ENCODE measurements at regions not wholly inside any gene's neighbourhood (a gene's known extent, or its start where the extent isn't known, plus 50 kb on each side); places are given as distances from the start of the nearest gene placed in this dataset.
A peak's percentile ranks its signal among the peaks of the same experiment; 100 is the strongest.

GRCh38 chr18:55875371-55875901 is 287.4 kb upstream of the TCF4 start:
- Histone ChIP-seq H3K79me2 (ENCODE audit: insufficient read depth, low read length) (no peaks in the 10 kb centered on the region), H3K9ac (ENCODE audit: low read length) (no peak overlapping the region), H4K20me1 (ENCODE audit: insufficient read depth, low read length) (no peaks in the 10 kb centered on the region), H3K4me2 (ENCODE audit: low read length) (no peak overlapping the region), H3K27ac (ENCODE audit: low read depth, low read length) (no peak overlapping the region), H3K4me3 (ENCODE audit: insufficient read depth, low read depth, low read length) (no peak overlapping the region), H3K36me3 (ENCODE audit: insufficient read depth, low read length) (no peaks in the 10 kb centered on the region), H3K4me1 (ENCODE audit: insufficient read depth, low read length) (no peaks in the 10 kb centered on the region), H2AFZ (ENCODE audit: low read depth, low read length) (no peak overlapping the region), H3K9me3 (ENCODE audit: insufficient read depth, low read depth, low read length) (no peaks in the 10 kb centered on the region), H3K27me3 (ENCODE audit: insufficient read depth, low read length) (no peaks in the 10 kb centered on the region)
- DNase-seq (ENCODE audit: low read depth) (no peak), FAIRE-seq (no peak)
- no peaks in the 10 kb centered on the region for H3K9me3 Mint-ChIP-seq (ENCODE audit: unreplicated experiment)
- no peaks in the 10 kb centered on the region for H3K36me3 Mint-ChIP-seq (ENCODE audit: low read depth, unreplicated experiment)
- no peak overlapping the region for H3K4me3 Mint-ChIP-seq (ENCODE audit: unreplicated experiment)
- H3K27ac Mint-ChIP-seq (ENCODE audit: unreplicated experiment), result peak overlapping the region; percentile 66
- TF ChIP-seq EZH2 (IDR thresholded peaks at IDR 0.05; ENCODE audit: insufficient read depth, low read length) (no peak), CTCF (IDR thresholded peaks at IDR 0.05; ENCODE audit: insufficient read depth, low read depth, low read length) (no peak)
- no peaks in the 10 kb centered on the region for H3K27me3 Mint-ChIP-seq (ENCODE audit: low read depth, unreplicated experiment)
- peaks cover 27% of the 10 kb centered on the region for H3K4me1 Mint-ChIP-seq (ENCODE audit: low read depth, unreplicated experiment)

DNA sequence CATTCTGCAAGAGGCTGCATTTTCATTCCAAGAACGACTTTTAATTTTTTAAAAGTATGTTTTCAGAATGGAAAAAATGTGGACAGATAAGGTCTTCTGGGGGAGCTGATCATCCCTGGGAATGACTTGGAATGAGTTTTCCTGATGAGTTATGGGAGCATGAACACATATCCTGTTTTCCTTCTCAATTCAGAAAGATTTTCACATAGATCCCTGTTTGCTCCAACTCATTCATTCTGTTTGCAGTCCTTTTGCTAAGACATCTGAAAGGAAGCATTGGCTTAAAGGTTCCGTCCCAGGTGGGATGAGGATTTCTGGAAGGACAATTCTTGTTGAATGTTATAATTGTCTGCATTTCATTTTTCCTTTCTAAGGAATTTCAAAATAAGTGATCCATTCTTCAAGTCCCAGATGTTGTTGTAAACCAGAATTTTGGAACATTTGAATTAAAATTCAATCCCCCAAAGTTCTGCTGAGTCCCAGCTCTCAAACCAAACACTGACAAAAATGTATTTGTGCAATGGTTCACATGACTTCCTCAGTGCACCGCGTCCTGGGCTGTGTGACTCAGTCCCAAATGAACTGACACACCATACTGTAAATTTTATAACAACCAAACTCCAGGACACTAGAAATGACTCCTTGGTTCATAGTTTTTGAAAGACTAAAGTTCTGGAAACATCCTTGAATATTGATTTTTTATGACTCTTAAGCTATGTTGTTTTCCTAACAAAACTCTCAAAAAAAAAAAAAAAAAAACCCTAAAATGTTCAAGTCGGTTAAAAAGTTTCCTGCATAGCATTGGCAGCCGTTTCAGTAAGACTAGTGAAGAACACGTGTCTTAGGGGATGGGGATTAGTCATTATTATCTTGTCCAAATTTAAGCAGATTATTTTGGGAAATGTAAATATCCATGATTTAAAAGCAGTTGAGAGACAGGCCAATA is 281.8 kb upstream of the TCF4 start:
- Mint-ChIP-seq H3K27me3 (ENCODE audit: low read depth, unreplicated experiment) (no peaks in the 10 kb centered on the region), H3K9me3 (ENCODE audit: unreplicated experiment) (no peaks in the 10 kb centered on the region), H3K27ac (ENCODE audit: unreplicated experiment) (no peak overlapping the region), H3K36me3 (ENCODE audit: low read depth, unreplicated experiment) (no peaks in the 10 kb centered on the region), H3K4me1 (ENCODE audit: low read depth, unreplicated experiment) (peaks cover 7% of the 10 kb centered on the region), H3K4me3 (ENCODE audit: unreplicated experiment) (no peak overlapping the region)
- Histone ChIP-seq H3K36me3 (ENCODE audit: insufficient read depth, low read length) (no peaks in the 10 kb centered on the region), H3K27me3 (ENCODE audit: insufficient read depth, low read length) (no peaks in the 10 kb centered on the region), H3K9me3 (ENCODE audit: insufficient read depth, low read depth, low read length) (no peaks in the 10 kb centered on the region), H3K4me1 (ENCODE audit: insufficient read depth, low read length) (peaks cover 5% of the 10 kb centered on the region), H3K4me2 (ENCODE audit: low read length) (peak overlapping the region; percentile 34), H4K20me1 (ENCODE audit: insufficient read depth, low read length) (no peaks in the 10 kb centered on the region), H2AFZ (ENCODE audit: low read depth, low read length) (no peak overlapping the region), H3K4me3 (ENCODE audit: insufficient read depth, low read depth, low read length) (no peak overlapping the region), H3K27ac (ENCODE audit: low read depth, low read length) (peak overlapping the region; percentile 16), H3K9ac (ENCODE audit: low read length) (no peak overlapping the region), H3K79me2 (ENCODE audit: insufficient read depth, low read length) (no peaks in the 10 kb centered on the region)
- TF ChIP-seq CTCF (IDR thresholded peaks at IDR 0.05; ENCODE audit: insufficient read depth, low read depth, low read length) (no peak), EZH2 (IDR thresholded peaks at IDR 0.05; ENCODE audit: insufficient read depth, low read length) (no peak)
- DNase-seq (ENCODE audit: low read depth) (peak; percentile 25), FAIRE-seq (peak; percentile 87)

- Histone ChIP-seq H3K4me1 (ENCODE audit: insufficient read depth, low read length) (peaks cover 5% of the 10 kb centered on the region), H3K9ac (ENCODE audit: low read length) (no peak overlapping the region), H3K4me2 (ENCODE audit: low read length) (no peak overlapping the region), H3K27ac (ENCODE audit: low read depth, low read length) (no peak overlapping the region), H3K4me3 (ENCODE audit: insufficient read depth, low read depth, low read length) (no peak overlapping the region), H3K27me3 (ENCODE audit: insufficient read depth, low read length) (no peaks in the 10 kb centered on the region), H4K20me1 (ENCODE audit: insufficient read depth, low read length) (no peaks in the 10 kb centered on the region), H3K9me3 (ENCODE audit: insufficient read depth, low read depth, low read length) (no peaks in the 10 kb centered on the region), H3K79me2 (ENCODE audit: insufficient read depth, low read length) (no peaks in the 10 kb centered on the region), H3K36me3 (ENCODE audit: insufficient read depth, low read length) (no peaks in the 10 kb centered on the region), H2AFZ (ENCODE audit: low read depth, low read length) (no peak overlapping the region)
- Mint-ChIP-seq H3K4me1 (ENCODE audit: low read depth, unreplicated experiment) (peaks cover 7% of the 10 kb centered on the region), H3K9me3 (ENCODE audit: unreplicated experiment) (no peaks in the 10 kb centered on the region), H3K4me3 (ENCODE audit: unreplicated experiment) (no peak overlapping the region), H3K27me3 (ENCODE audit: low read depth, unreplicated experiment) (no peaks in the 10 kb centered on the region), H3K27ac (ENCODE audit: unreplicated experiment) (no peak overlapping the region), H3K36me3 (ENCODE audit: low read depth, unreplicated experiment) (no peaks in the 10 kb centered on the region)
- DNase-seq (ENCODE audit: low read depth) (peak; percentile 26), FAIRE-seq (no peak)
- TF ChIP-seq EZH2 (IDR thresholded peaks at IDR 0.05; ENCODE audit: insufficient read depth, low read length) (no peak), CTCF (IDR thresholded peaks at IDR 0.05; ENCODE audit: insufficient read depth, low read depth, low read length) (no peak)
Measured at GRCh38 chr18:55868909-55869308, 280.9 kb upstream of the TCF4 start.
